HuH-7 (cell line): ENCODE measurements at regions not wholly inside any gene's neighbourhood (a gene's known extent, or its start where the extent isn't known, plus 50 kb on each side); places are given as distances from the start of the nearest gene placed in this dataset.
"Not testable (repeated sequence)": the region's sequence is repeated elsewhere in the genome, so short reads cannot be mapped to it uniquely, and the experiment has no call there.

Experiments
- DNase-seq: peaks from one replicate; pipeline ENCODE4 v3.0.0; 2011; ENCODE audit warnings: low spot score

- no peak for DNase-seq
Measured at GRCh38 chr10:108003061-108003460, 838.6 kb upstream of the SORCS1 start.

- DNase-seq, result no peak
Measured at GRCh38 chr10:108000365-108000764, 835.9 kb upstream of the SORCS1 start.

GRCh38 chr10:107994621-107995270, 830.2 kb upstream of the SORCS1 start:
- DNase-seq, result no peak

DNA sequence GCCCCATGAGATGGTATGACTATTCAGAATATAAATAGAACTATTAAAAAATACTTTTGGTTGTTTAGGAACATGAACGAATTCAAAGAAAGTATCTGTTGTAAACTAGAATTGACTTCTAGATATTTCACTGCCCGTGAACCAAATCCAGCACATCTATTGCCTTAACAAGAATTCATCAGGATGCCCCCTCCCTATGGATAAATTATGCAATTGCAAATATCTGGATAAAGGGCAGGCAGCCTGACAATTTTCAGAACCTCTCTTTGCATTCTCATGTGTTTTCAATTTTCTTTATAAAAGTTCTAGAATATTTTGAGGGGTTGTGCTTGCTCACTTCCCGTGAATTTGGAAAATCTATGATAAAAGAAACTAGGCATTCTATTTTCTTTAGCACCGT, 822.1 kb upstream of the SORCS1 start:
- DNase-seq, result no peak

- no peak for DNase-seq
Measured at GRCh38 chr10:107984581-107984980, 820.1 kb upstream of the SORCS1 start.

- DNase-seq, result no peak
Measured at GRCh38 chr10:107984149-107984548, 819.6 kb upstream of the SORCS1 start.

- no peak for DNase-seq
Measured at GRCh38 chr10:107978455-107978854, 813.9 kb upstream of the SORCS1 start.

DNA sequence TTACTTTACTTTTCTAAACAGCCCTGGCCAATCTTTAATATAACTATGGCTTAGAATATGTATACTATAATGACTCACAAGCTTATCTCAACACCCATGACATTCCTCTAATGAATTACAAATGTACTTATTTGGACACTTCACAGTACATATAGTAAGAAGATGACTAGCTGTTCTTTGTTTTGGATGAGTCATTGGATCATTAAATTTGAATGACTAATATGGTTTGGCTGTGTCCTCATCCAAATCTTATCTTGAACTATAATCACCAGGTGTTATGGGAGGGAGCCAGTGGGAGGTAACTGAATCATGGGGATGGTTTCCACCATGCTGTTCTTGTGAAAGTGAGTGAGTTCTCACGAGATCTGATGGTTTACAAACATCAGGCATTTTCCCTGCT, 807.5 kb upstream of the SORCS1 start:
- DNase-seq, result no peak

DNA sequence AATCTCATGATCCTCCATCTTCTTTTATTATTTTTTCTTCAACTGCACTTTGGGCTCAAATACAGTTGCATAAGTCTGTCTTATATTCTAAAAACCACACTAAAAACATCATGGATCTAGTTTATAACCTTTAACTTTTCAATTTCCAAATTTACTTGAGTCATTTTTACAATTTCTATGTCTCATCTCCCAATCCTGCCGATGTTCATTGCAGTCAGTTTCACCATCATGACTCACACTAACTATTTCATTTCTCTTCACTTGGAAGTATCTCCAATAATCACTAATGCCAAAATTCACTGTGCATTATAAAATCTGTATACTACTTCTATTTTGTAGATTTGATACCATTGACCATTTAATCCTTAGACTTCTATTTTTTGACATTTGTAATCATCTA, 806.9 kb upstream of the SORCS1 start:
- no peak for DNase-seq

DNA sequence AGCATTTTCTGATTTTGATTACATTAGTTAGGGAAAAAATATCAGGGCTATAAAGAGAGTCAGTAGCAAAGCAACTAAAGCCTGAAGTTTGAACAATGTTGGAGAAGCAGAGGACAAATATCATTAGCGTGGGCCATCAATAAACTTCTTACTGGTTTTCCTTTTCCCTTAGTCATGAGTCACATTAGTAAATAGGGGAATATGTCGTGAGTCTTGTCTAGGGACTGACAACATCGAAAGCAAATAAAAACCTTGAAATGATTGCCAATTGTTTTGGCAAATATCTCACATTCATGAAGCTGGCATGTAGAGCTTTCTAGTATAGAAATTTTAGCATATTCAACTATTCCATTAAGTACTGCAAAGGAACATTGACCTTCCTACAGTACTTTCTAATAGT, 806.0 kb upstream of the SORCS1 start:
- DNase-seq, result no peak

- DNase-seq, result no peak
Measured at GRCh38 chr10:107969936-107970335, 805.4 kb upstream of the SORCS1 start.

DNA sequence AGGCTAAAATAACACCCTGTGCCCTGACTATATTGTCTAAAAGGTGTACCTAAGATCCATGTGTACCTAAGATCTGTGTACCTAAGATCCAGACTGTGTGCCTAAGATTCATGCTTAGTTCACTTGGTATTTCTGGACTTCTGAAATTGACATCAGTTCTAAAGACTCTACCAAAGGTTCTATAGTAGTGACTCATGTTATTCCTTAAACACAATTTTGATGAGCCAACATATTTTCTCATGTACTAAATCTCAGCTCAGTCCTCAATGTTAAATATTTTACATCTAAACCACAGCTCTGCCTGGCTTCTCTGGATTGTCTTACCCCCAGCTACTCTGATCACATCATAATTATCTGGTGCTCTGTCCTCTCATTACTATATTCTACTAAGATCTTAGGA, 802.3 kb upstream of the SORCS1 start:
- DNase-seq, result no peak

DNA sequence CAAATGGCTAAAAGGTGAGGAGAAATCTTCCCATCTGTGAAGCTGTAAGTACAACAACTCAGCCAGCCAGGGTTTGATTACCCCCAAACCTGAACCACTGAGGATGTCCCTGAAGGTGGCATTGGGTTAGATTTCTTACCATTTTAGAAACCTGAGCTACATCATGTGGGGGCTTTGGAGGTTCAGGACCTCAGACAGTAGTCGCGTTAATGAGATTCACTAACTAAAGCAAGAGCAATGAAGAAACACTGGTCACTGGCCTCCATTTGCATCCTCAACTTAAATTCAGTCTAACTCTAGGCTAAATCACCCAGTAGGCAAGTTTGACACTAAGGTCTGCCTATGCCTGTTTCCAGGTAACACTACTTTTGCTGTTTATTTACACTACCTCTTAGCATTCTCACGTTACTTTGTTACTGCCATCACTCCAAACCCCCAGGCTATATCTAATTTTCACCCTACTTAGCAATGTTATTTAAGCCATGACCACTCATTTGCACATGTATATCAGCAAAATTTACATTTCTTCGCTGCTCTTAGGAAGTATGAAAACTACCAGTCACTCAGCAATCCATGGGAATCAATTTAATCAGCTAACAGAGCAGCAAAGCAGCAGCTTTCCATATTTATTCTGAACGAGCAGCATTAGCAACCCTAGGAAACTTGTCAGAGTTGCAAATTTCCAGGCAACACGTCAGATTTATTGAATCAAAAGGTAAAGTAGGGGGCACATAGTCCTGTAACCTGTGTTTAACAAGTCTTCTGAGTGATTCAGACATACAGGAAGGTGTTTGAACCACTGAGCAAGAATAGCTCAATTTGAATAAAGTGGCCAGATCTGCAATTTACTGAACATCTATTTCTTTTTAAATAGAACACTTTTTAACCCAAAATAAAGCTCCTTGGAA, 788.4 kb upstream of the SORCS1 start:
- no peak for DNase-seq

- not testable (repeated sequence) for DNase-seq
Measured at GRCh38 chr10:107950411-107951062, 786.0 kb upstream of the SORCS1 start.

DNA sequence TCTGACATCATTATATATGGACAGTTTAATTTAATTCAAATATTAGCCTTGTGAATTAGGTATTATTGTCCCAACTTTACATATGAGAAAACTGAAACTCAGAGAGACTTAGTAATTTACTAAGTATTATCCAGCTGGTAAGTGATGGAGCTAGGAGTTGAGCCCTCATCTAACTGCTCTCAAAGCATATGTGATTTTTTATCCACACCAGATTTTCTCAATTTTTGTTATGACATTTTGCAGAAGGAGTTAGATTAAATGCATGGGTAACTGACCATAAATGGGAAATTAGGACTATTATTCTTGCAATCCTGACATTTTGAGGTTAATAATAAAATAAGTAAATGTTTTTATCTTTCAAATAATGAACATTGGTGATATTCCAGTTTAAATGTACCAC, 778.3 kb upstream of the SORCS1 start:
- no peak for DNase-seq

DNA sequence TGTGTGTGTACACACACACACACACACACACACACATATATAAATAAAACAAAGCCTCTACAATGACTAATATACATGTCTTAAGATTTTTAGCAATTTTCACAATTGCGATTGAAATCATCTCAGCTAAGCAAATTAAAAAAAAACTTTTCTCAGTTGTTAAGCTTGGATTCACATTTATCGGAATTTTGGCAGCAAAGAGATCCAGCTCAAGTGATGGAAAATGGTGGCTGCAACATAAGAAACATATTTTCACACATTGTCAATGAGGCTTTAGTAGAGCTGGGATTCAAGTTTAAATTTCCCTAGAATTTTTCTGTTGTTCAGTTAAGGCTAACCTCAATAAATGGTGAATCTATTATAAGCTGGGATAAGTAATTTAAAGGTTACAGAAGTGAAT, 768.6 kb upstream of the SORCS1 start:
- DNase-seq, result no peak

DNA sequence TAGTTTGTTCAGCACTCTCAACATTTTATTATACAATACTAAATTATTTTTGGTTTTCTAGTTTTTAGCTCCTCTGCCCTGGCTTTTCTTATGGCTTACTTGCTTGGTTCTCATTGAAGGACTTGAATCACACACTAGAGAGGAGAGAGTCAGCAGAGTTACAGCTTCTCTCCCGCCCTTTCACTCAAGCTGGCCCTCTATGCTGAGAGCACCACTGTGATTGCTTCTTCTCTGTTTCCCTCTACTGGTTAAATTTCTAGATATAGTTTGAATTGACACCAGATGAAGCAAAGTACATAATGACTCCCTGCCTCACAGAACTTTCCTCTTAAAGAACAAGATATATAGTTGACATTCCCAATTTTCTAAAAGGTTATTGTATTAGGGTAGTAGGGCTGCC, 767.3 kb upstream of the SORCS1 start:
- no peak for DNase-seq

GRCh38 chr10:107930037-107930436, 765.5 kb upstream of the SORCS1 start:
- no peak for DNase-seq

- no peak for DNase-seq
Measured at GRCh38 chr10:107924458-107924857, 760.0 kb upstream of the SORCS1 start.

DNA sequence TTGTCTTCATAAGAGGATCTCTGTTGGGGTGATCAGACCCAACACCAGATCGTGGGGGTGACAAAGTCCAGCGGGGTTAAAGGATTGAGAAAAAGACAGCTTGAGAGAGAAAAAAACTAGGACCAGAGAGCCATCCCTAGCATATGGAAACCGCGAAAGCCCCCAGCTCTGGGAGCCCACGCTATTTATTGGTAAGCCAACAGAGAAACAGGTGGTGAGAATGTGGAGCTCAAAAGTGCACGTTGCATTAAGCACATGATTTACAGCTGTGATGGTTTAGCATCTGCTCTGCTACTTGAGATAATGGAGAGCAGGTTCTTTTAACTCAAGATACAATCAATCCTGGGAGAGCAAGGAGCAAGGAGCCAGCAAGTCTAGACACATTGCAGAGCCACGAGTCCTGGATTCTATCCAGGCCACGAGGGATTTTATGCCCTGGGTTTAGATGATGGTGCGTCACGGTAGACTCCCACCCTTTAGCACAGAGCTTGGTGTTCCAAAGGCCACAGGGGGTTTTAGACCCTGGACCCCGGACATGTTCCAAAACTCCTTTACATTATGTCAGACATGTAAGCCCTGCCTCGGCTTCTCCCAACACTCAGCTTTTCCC, 755.2 kb upstream of the SORCS1 start:
- DNase-seq, result no peak

DNA sequence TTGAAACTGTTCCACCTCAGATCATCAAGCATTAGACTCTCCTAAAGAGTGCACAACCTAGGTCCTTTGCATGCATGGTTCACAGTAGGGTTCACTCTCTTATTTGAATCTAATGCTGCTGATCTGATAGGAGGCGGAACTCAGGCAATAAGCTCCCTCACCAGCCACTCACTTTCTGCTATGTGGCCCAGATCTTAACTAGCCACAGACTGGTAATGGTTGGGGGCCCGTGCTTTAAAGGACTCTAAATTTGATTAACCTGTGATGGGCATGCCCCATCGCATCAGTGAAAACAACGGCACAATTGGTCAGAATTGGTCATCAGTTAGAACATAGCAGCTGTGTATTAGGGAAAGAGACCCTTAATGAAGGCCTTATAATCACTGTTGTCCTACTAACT, 753.7 kb upstream of the SORCS1 start:
- no peak for DNase-seq

DNA sequence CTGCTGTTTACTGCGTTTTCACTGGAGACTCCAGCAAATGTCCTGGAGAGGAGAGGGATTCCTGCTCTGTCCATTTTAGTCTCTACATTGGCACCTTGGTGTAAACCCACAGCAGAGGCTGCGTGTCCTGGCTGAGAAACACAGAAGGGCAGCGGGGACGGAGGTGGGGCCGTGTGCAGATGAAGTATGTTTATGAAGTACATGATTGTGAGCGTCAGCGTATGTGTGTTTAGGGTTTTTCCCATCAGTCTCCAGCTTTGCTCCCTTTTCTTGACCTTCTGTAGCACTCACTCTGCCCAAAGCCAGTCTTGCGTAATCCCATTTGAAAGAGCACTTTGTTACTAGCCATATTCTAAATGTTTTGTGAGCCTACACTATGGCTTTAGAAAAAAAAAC, 750.7 kb upstream of the SORCS1 start:
- no peak for DNase-seq
